MM.1S (cell line): ENCODE measurements at regions not wholly inside any gene's neighbourhood (a gene's known extent, or its start where the extent isn't known, plus 50 kb on each side); places are given as distances from the start of the nearest gene placed in this dataset.

Experiments
- DNase-seq: peaks from one replicate; pipeline ENCODE4 v3.0.0-alpha.2; 2015
- H2AFZ ChIP-seq: fragments of 300-600 bp; sonication (generic); 2 replicates; pipeline ENCODE4 v1.6.0; 2016; ENCODE audit warnings: antibody characterized with exemption, low read length
- H3F3A ChIP-seq: fragments of 300-600 bp; sonication (generic); 2 replicates; pipeline ENCODE4 v1.6.1; 2016; ENCODE audit warnings: mild to moderate bottlenecking, antibody characterized with exemption, low read length, moderate library complexity, mixed read lengths; ENCODE audit not compliant: insufficient read depth
- H3K27ac ChIP-seq: fragments of 300-600 bp; sonication (generic); 2 replicates; pipeline ENCODE4 v1.5.1; 2016; ENCODE audit warnings: mild to moderate bottlenecking, low read length
- H3K27me3 ChIP-seq: fragments of 300-600 bp; sonication (generic); replicated peaks from 2 replicates; pipeline ENCODE4 v1.6.0; 2016; ENCODE audit warnings: low read length; ENCODE audit not compliant: insufficient read depth
- H3K36me3 ChIP-seq: fragments of 300-600 bp; sonication (generic); replicated peaks from 2 replicates; pipeline ENCODE4 v1.6.1; 2016; ENCODE audit warnings: mild to moderate bottlenecking, low read length, mixed read lengths; ENCODE audit not compliant: insufficient read depth
- H3K4me1 ChIP-seq: fragments of 300-600 bp; sonication (generic); 2 replicates; pipeline ENCODE4 v1.6.1; 2016; ENCODE audit warnings: low read length, mixed read lengths
- H3K4me2 ChIP-seq: fragments of 300-600 bp; sonication (generic); 2 replicates; pipeline ENCODE4 v1.6.0; 2016; ENCODE audit warnings: low read depth, low read length
- H3K4me3 ChIP-seq: fragments of 300-600 bp; sonication (generic); 2 replicates; pipeline ENCODE4 v1.5.1; 2016; ENCODE audit warnings: low read length, mixed read lengths
- H3K79me2 ChIP-seq: fragments of 300-600 bp; sonication (generic); 2 replicates; pipeline ENCODE4 v1.6.1; 2016; ENCODE audit warnings: mixed run types, low read length, mixed read lengths
- H3K9ac ChIP-seq: fragments of 300-600 bp; sonication (generic); 2 replicates; pipeline ENCODE4 v1.6.1; 2016; ENCODE audit warnings: low read length, mixed read lengths
- H3K9me2 ChIP-seq: fragments of 300-600 bp; sonication (generic); replicated peaks from 2 replicates; pipeline ENCODE4 v1.6.1; 2016; ENCODE audit warnings: mild to moderate bottlenecking, low read length, mixed read lengths; ENCODE audit not compliant: insufficient read depth
- H3K9me3 ChIP-seq: fragments of 300-600 bp; sonication (generic); replicated peaks from 2 replicates; pipeline ENCODE4 v1.6.1; 2016; ENCODE audit warnings: mild to moderate bottlenecking, low read length, mixed read lengths; ENCODE audit not compliant: insufficient read depth
- H4K20me1 ChIP-seq: fragments of 300-600 bp; sonication (generic); 2 replicates; pipeline ENCODE4 v1.6.1; 2016; ENCODE audit warnings: mild to moderate bottlenecking, low read length, moderate library complexity, mixed read lengths; ENCODE audit not compliant: insufficient read depth
- EZH2 ChIP-seq: fragments of 300-600 bp; sonication (generic); optimal IDR thresholded peaks from 2 replicates; pipeline ENCODE3; 2017; ENCODE audit warnings: low read depth, mild to moderate bottlenecking, antibody characterized with exemption, low read length, mixed read lengths
- EZH2phosphoT487 ChIP-seq: fragments of 300-600 bp; sonication (generic); IDR thresholded peaks from 2 replicates; pipeline ENCODE4 v1.6.1; 2018; ENCODE audit warnings: antibody characterized with exemption, low read length
- TF ChIP-seq, protein P1 (sequence below): fragments of 300-600 bp; sonication (generic); IDR thresholded peaks from 2 replicates; pipeline ENCODE4 v1.5.1; 2016; ENCODE audit warnings: antibody characterized with exemption, low read length, mixed read lengths

DNA sequence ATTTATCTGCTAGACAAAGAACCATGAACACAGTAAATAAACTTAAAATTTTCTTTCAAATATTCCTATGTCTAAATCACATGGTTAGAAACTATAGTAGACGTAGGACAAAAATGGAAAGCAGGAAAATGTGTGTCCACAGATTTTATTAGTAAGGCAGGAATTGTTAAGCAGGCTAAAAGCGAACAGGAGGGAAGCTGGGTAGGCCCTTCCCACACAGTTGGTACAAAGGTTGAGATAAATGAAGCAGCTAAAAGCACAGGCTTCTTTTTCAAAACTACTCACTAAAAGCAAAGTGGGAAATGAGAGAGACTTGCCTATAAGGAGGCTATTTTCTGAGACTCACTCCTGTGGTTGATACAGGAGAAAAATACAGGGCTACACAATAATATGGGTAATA lies 108.1 kb upstream of the PABPC4L start:
- no peak overlapping the region for H3K9ac ChIP-seq
- no peaks in the 10 kb centered on the region for H3K4me1 ChIP-seq
- H3F3A ChIP-seq: no peaks in the 10 kb centered on the region
- DNase-seq: no peak
- H2AFZ ChIP-seq: no peak overlapping the region
- no peaks in the 10 kb centered on the region for H4K20me1 ChIP-seq
- no peaks in the 10 kb centered on the region for H3K79me2 ChIP-seq
- no peak overlapping the region for H3K27ac ChIP-seq
- no peak overlapping the region for H3K4me3 ChIP-seq
- TF ChIP-seq EZH2 (no peak), EZH2phosphoT487 (no peak)
- TF ChIP-seq, protein P1, sequence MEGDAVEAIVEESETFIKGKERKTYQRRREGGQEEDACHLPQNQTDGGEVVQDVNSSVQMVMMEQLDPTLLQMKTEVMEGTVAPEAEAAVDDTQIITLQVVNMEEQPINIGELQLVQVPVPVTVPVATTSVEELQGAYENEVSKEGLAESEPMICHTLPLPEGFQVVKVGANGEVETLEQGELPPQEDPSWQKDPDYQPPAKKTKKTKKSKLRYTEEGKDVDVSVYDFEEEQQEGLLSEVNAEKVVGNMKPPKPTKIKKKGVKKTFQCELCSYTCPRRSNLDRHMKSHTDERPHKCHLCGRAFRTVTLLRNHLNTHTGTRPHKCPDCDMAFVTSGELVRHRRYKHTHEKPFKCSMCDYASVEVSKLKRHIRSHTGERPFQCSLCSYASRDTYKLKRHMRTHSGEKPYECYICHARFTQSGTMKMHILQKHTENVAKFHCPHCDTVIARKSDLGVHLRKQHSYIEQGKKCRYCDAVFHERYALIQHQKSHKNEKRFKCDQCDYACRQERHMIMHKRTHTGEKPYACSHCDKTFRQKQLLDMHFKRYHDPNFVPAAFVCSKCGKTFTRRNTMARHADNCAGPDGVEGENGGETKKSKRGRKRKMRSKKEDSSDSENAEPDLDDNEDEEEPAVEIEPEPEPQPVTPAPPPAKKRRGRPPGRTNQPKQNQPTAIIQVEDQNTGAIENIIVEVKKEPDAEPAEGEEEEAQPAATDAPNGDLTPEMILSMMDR: no peak
- no peaks in the 10 kb centered on the region for H3K9me2 ChIP-seq
- no peaks in the 10 kb centered on the region for H3K9me3 ChIP-seq
- H3K27me3 ChIP-seq: no peaks in the 10 kb centered on the region
- no peak overlapping the region for H3K4me2 ChIP-seq
- H3K36me3 ChIP-seq: no peaks in the 10 kb centered on the region

GRCh38 chr4:134308910-134309309 lies 107.3 kb upstream of the PABPC4L start:
- TF ChIP-seq EZH2 (no peak), EZH2phosphoT487 (no peak)
- TF ChIP-seq, protein P1: no peak
- Histone ChIP-seq H3K4me3 (no peak overlapping the region), H3K4me2 (no peak overlapping the region), H3F3A (no peaks in the 10 kb centered on the region), H3K9ac (no peak overlapping the region), H3K9me2 (no peaks in the 10 kb centered on the region), H2AFZ (no peak overlapping the region), H3K79me2 (no peaks in the 10 kb centered on the region), H3K4me1 (no peaks in the 10 kb centered on the region), H3K36me3 (no peaks in the 10 kb centered on the region), H3K9me3 (no peaks in the 10 kb centered on the region), H3K27me3 (no peaks in the 10 kb centered on the region), H3K27ac (no peak overlapping the region), H4K20me1 (no peaks in the 10 kb centered on the region)
- no peak for DNase-seq

- TF ChIP-seq, protein P1: no peak
- TF ChIP-seq EZH2 (no peak), EZH2phosphoT487 (no peak)
Measured at GRCh38 chr4:134298313-134298712, 96.7 kb upstream of the PABPC4L start.

More at GRCh38 chr4:134298313-134298712, 96.7 kb upstream of the PABPC4L start:
- Histone ChIP-seq H3K4me3 (no peak overlapping the region), H3K9me2 (no peaks in the 10 kb centered on the region), H3K9me3 (no peaks in the 10 kb centered on the region), H3K9ac (no peak overlapping the region), H3K27ac (no peak overlapping the region), H3K4me1 (no peaks in the 10 kb centered on the region), H3K36me3 (no peaks in the 10 kb centered on the region), H3K79me2 (no peaks in the 10 kb centered on the region), H3K4me2 (no peak overlapping the region), H2AFZ (no peak overlapping the region), H4K20me1 (no peaks in the 10 kb centered on the region), H3F3A (no peaks in the 10 kb centered on the region), H3K27me3 (no peaks in the 10 kb centered on the region)
- no peak for DNase-seq
